Panc1 (cell line): ENCODE measurements at regions not wholly inside any gene's neighbourhood (a gene's known extent, or its start where the extent isn't known, plus 50 kb on each side); places are given as distances from the start of the nearest gene placed in this dataset.

Source experiments
- ATAC-seq: fragments of 200-7000 bp; cut with Tn5 transposase; 2 replicates; pipeline ENCODE4 v1.9.1; 2020; ENCODE audit warnings: mild to moderate bottlenecking, moderate library complexity
- BruUV-seq: library from RNA; stranded (reverse); fragments of 400-500 nt; replicated peaks from 2 replicates; lab custom pipeline; 2021; lab: Mats Ljungman, UMichigan
- CTCF ChIA-PET: fragments of 300-600 bp; sonication (Branson Sonifier 250); formaldehyde crosslinking; loops from one replicate; lab custom pipeline; 2022; ENCODE audit warnings: antibody characterized with exemption; lab: Charles Lee
- POLR2A ChIA-PET: fragments of 300-600 bp; sonication (Branson Sonifier 250); formaldehyde crosslinking; loops from one replicate; lab custom pipeline; 2022; ENCODE audit warnings: antibody characterized with exemption; lab: Charles Lee
- DNase-seq: peaks from one replicate; pipeline ENCODE4 v3.0.0-alpha.2; 2010; ENCODE audit warnings: low read depth, low spot score
- H3K27ac ChIP-seq: 2 replicates; pipeline ENCODE4 v1.5.1; 2011; ENCODE audit warnings: mild to moderate bottlenecking, low read length, inconsistent platforms
- H3K27me3 ChIP-seq: fragments of 200-500 bp; sonication (Bioruptor generic); 2 replicates; pipeline ENCODE4 v1.6.0; 2014; ENCODE audit warnings: low read length, inconsistent platforms; ENCODE audit not compliant: control insufficient read depth, insufficient read depth
- H3K36me3 ChIP-seq: fragments of 200-500 bp; sonication (Bioruptor generic); 2 replicates; pipeline ENCODE4 v1.5.1; 2014; ENCODE audit warnings: inconsistent platforms, mild to moderate bottlenecking, low read length, moderate library complexity; ENCODE audit not compliant: control insufficient read depth, insufficient read depth
- H3K4me1 ChIP-seq: 2 replicates; pipeline ENCODE4 v1.5.1; 2011; ENCODE audit warnings: inconsistent platforms, mild to moderate bottlenecking, low read length, moderate library complexity; ENCODE audit not compliant: control insufficient read depth, insufficient read depth
- H3K4me3 ChIP-seq, 2 experiments: 2 replicates each; pipeline ENCODE4 v1.5.1; 2011 to 2012; ENCODE audit warnings: low read depth in 2 of 2, low read length in 2 of 2, mild to moderate bottlenecking in 2 of 2, inconsistent platforms in 1 of 2, moderate library complexity in 1 of 2
- H3K9me3 ChIP-seq: fragments of 200-500 bp; sonication (Bioruptor generic); 2 replicates; pipeline ENCODE4 v1.5.1; 2014; ENCODE audit warnings: low read depth, mild to moderate bottlenecking, inconsistent platforms, low read length, moderate library complexity; ENCODE audit not compliant: control insufficient read depth, insufficient read depth
- POLR2AphosphoS5 ChIP-seq: IDR thresholded peaks from 2 replicates; pipeline ENCODE4 v1.6.1; 2012; ENCODE audit warnings: mild to moderate bottlenecking, low read depth, low read length, moderate library complexity
- SIN3A ChIP-seq: IDR thresholded peaks from 2 replicates; pipeline ENCODE4 v1.6.1; 2012; ENCODE audit warnings: low read depth, mild to moderate bottlenecking, low read length, moderate library complexity, borderline replicate concordance; ENCODE audit not compliant: insufficient read depth
- TCF7L2 ChIP-seq: IDR thresholded peaks from 2 replicates; pipeline ENCODE4 v1.6.1; 2011; ENCODE audit warnings: mild to moderate bottlenecking, low read depth, low read length, inconsistent platforms
- in situ Hi-C: cut with HindIII; loops from 2 replicates; pipeline ENCODE4 v1.10.0; 2016; ENCODE audit warnings: low sequenced_read_pairs, low pct_unique_long_range_greater_than_20kb
- intact Hi-C: fragments of 100-400 bp; cut with micrococcal nuclease; formaldehyde crosslinking; loops from one replicate; pipeline ENCODE4 v1.10.0; 2022; ENCODE audit not compliant: unreplicated experiment
- TF ChIP-seq, protein P1 (sequence below): fragments of 450-650 bp; IDR thresholded peaks from 2 replicates; pipeline ENCODE4 v1.5.1; 2017; ENCODE audit warnings: mild to moderate bottlenecking
- TF ChIP-seq, protein P2 (sequence below), 2 experiments: IDR thresholded peaks; 2 replicates each; pipeline ENCODE4 v1.6.1; 2011 to 2012; ENCODE audit warnings: low read depth in 2 of 2, control low read depth in 1 of 2, low read length in 1 of 2, mild to moderate bottlenecking in 1 of 2, moderate library complexity in 1 of 2; ENCODE audit not compliant: insufficient read depth in 1 of 2

DNA sequence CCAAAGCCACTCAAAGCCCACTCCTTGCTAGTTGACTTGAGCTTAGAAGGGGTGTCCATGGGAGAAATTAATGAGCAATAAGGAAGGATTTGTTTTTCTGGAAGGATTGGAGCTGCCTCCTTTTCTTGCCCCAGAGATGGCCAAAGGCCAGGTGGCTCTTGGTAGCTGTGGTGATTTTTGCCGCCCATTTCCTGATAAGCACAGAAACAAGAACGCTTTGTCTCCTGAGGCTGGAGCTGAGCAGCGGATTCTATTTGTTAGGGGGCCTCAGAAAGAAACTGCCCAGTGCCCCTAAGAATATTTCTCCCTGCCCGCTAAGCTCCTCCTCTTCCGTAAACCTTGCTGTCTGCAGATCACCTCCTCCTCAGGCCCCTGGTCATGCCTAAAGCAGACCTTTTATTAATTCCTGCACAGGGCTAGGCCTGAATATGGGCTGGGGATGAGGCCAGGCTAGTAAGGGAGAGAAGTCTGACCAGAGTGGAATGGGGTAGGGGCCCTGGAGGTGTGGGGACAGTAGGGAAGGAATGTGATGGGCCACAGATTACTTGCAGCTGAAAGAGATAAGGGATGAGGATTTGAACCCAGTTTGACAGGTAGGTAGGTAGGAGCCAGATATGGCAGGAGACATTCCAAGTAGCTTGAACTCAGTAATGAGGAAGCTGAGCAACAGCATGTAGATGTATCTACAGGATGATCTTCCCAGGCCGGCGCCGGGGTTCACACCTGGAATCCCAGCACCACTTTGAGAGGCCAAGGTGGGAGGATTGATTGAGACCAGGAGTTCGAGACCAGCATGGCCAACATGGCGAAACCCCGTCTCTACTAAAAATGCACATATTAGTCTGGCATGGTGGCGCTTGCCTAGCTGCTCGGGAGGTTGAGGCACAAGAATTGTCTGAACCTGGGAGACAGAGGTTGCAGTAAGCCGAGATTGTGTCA lies 71.2 kb upstream of the NAA20 start:
- in situ Hi-C loops = no loop called here
- BruUV-seq = no TSS peak
- DNase-seq = no peak
- H3K27me3 ChIP-seq = no peaks in the 10 kb centered on the region
- no peak for ATAC-seq
- intact Hi-C loops = no loop called here
- no peak overlapping the region for H3K4me3 ChIP-seq
- TF ChIP-seq TCF7L2 = no peak
- TF ChIP-seq SIN3A = no peak
- no peak for TF ChIP-seq POLR2AphosphoS5
- TF ChIP-seq, protein P1, sequence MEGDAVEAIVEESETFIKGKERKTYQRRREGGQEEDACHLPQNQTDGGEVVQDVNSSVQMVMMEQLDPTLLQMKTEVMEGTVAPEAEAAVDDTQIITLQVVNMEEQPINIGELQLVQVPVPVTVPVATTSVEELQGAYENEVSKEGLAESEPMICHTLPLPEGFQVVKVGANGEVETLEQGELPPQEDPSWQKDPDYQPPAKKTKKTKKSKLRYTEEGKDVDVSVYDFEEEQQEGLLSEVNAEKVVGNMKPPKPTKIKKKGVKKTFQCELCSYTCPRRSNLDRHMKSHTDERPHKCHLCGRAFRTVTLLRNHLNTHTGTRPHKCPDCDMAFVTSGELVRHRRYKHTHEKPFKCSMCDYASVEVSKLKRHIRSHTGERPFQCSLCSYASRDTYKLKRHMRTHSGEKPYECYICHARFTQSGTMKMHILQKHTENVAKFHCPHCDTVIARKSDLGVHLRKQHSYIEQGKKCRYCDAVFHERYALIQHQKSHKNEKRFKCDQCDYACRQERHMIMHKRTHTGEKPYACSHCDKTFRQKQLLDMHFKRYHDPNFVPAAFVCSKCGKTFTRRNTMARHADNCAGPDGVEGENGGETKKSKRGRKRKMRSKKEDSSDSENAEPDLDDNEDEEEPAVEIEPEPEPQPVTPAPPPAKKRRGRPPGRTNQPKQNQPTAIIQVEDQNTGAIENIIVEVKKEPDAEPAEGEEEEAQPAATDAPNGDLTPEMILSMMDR = no peak
- TF ChIP-seq, protein P2, sequence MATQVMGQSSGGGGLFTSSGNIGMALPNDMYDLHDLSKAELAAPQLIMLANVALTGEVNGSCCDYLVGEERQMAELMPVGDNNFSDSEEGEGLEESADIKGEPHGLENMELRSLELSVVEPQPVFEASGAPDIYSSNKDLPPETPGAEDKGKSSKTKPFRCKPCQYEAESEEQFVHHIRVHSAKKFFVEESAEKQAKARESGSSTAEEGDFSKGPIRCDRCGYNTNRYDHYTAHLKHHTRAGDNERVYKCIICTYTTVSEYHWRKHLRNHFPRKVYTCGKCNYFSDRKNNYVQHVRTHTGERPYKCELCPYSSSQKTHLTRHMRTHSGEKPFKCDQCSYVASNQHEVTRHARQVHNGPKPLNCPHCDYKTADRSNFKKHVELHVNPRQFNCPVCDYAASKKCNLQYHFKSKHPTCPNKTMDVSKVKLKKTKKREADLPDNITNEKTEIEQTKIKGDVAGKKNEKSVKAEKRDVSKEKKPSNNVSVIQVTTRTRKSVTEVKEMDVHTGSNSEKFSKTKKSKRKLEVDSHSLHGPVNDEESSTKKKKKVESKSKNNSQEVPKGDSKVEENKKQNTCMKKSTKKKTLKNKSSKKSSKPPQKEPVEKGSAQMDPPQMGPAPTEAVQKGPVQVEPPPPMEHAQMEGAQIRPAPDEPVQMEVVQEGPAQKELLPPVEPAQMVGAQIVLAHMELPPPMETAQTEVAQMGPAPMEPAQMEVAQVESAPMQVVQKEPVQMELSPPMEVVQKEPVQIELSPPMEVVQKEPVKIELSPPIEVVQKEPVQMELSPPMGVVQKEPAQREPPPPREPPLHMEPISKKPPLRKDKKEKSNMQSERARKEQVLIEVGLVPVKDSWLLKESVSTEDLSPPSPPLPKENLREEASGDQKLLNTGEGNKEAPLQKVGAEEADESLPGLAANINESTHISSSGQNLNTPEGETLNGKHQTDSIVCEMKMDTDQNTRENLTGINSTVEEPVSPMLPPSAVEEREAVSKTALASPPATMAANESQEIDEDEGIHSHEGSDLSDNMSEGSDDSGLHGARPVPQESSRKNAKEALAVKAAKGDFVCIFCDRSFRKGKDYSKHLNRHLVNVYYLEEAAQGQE (IDR thresholded peaks at IDR 0.05; ENCODE audit: insufficient read depth in 1 of 2, low read depth in 2 of 2, low read length in 1 of 2) = no peak
- H3K9me3 ChIP-seq = no peaks in the 10 kb centered on the region
- POLR2A ChIA-PET = no interaction called here
- H3K36me3 ChIP-seq = no peaks in the 10 kb centered on the region
- no peak overlapping the region for H3K27ac ChIP-seq
- peaks cover 10% of the 10 kb centered on the region for H3K4me1 ChIP-seq
- CTCF ChIA-PET = interaction anchor here (0.6 kb wide), 1 partner anchor 188 kb away, joined by 6 read pairs; no protein-coding TSS in a partner anchor

DNA sequence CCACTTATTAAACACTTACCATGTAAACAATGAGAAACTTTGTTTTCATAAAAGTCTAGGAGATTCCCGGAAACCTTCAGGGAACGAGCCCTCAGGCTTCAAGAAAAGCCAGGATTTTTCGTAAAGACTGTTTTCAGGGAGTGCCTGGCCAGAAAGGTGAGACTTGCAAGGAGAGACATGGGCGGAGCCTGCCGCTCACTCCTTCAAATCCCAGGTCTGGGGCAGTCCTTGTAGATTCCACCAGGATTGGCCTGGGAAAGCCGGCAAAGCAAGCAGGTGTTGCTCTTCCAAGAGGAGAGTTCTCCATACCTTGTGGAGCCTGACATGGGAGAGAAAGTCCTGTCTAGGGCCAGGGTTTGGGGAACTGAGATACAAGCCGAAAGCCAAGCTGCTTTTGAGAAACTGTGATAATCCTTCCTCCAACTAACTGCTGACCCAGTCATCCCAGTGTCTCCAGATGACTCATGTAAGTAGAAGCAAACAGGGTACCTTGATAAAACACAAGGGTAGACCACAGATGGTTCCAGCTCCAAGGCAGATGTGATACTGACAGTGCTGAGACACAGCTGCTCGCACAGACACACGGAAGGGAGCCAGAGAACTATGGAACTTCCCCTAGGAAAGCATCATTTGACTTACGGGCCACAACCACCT lies 69.4 kb upstream of the NAA20 start:
- TF ChIP-seq TCF7L2 (no peak), POLR2AphosphoS5 (no peak), SIN3A (no peak)
- TF ChIP-seq, protein P1 = no peak
- TF ChIP-seq, protein P2 (IDR thresholded peaks at IDR 0.05; ENCODE audit: insufficient read depth in 1 of 2, low read depth in 2 of 2, low read length in 1 of 2) = no peak
- no peak overlapping the region for H3K27ac ChIP-seq
- in situ Hi-C loops (no loop called here), intact Hi-C loops (no loop called here)
- no peaks in the 10 kb centered on the region for H3K27me3 ChIP-seq
- CTCF ChIA-PET = no interaction called here
- no peak overlapping the region for H3K4me3 ChIP-seq
- BruUV-seq = no TSS peak
- no peaks in the 10 kb centered on the region for H3K9me3 ChIP-seq
- POLR2A ChIA-PET = no interaction called here
- ATAC-seq (no peak), DNase-seq (no peak)
- no peaks in the 10 kb centered on the region for H3K36me3 ChIP-seq
- H3K4me1 ChIP-seq = peaks cover 8% of the 10 kb centered on the region
